ENCODE measurements at regions not wholly inside any gene's neighbourhood (a gene's known extent, or its start where the extent isn't known, plus 50 kb on each side); places are given as distances from the start of the nearest gene placed in this dataset.

GRCh38 chr2:193778293-193778692 is 1583.6 kb upstream of the TMEFF2 start:
- TF ChIP-seq CTCF (conservative IDR thresholded peaks at IDR 0.05; ENCODE audit: low read depth, low read length) (no peak), EZH2 (IDR thresholded peaks at IDR 0.05; ENCODE audit: borderline replicate concordance, low read depth, low read length, poor library complexity, severe bottlenecking) (no peak)
